ENCODE measurements at regions not wholly inside any gene's neighbourhood (a gene's known extent, or its start where the extent isn't known, plus 50 kb on each side); places are given as distances from the start of the nearest gene placed in this dataset.
"Not testable (repeated sequence)": the region's sequence is repeated elsewhere in the genome, so short reads cannot be mapped to it uniquely, and the experiment has no call there.

GRCh38 chr13:38002606-38003005 lies 133.0 kb upstream of the TRPC4 start:
- no peak for DNase-seq (ENCODE audit: low spot score)

GRCh38 chr13:37997641-37998040 lies 128.1 kb upstream of the TRPC4 start:
- no peak for DNase-seq (ENCODE audit: low spot score)

GRCh38 chr13:37995092-37995491 lies 125.5 kb upstream of the TRPC4 start:
- DNase-seq (ENCODE audit: low spot score), result no peak

GRCh38 chr13:37986811-37987210 lies 117.2 kb upstream of the TRPC4 start:
- no peak for DNase-seq (ENCODE audit: low spot score)

GRCh38 chr13:37985281-37985680 lies 115.7 kb upstream of the TRPC4 start:
- no peak for DNase-seq (ENCODE audit: low spot score)

- no peak for DNase-seq (ENCODE audit: low spot score)
Measured at GRCh38 chr13:37984357-37984756, 114.8 kb upstream of the TRPC4 start.

- DNase-seq (ENCODE audit: low spot score), result no peak
Measured at GRCh38 chr13:37981932-37982331, 112.4 kb upstream of the TRPC4 start.

GRCh38 chr13:37978680-37979079 lies 109.1 kb upstream of the TRPC4 start:
- no peak for DNase-seq (ENCODE audit: low spot score)

- no peak for DNase-seq (ENCODE audit: low spot score)
Measured at GRCh38 chr13:37968555-37968954, 99.0 kb upstream of the TRPC4 start.

GRCh38 chr13:37966266-37966665 lies 96.7 kb upstream of the TRPC4 start:
- DNase-seq (ENCODE audit: low spot score), result no peak

- DNase-seq (ENCODE audit: low spot score), result peak; percentile 35
Measured at GRCh38 chr13:37960427-37960826, 90.9 kb upstream of the TRPC4 start.

GRCh38 chr13:37959284-37959683 lies 89.7 kb upstream of the TRPC4 start:
- DNase-seq (ENCODE audit: low spot score), result no peak

- DNase-seq (ENCODE audit: low spot score), result no peak
Measured at GRCh38 chr13:37956536-37956935, 87.0 kb upstream of the TRPC4 start.

GRCh38 chr13:37954597-37954996 lies 85.0 kb upstream of the TRPC4 start:
- not testable (repeated sequence) for DNase-seq (ENCODE audit: low spot score)

GRCh38 chr13:37954191-37954590 lies 84.6 kb upstream of the TRPC4 start:
- peak; percentile 2 for DNase-seq (ENCODE audit: low spot score)

GRCh38 chr13:37953696-37954095 lies 84.1 kb upstream of the TRPC4 start:
- no peak for DNase-seq (ENCODE audit: low spot score)

- DNase-seq (ENCODE audit: low spot score), result no peak
Measured at GRCh38 chr13:37950016-37950415, 80.4 kb upstream of the TRPC4 start.

GRCh38 chr13:37947419-37948140 lies 78.0 kb upstream of the TRPC4 start:
- no peak for DNase-seq (ENCODE audit: low spot score)

- DNase-seq (ENCODE audit: low spot score), result no peak
Measured at GRCh38 chr13:37945651-37946575, 76.3 kb upstream of the TRPC4 start.

- DNase-seq (ENCODE audit: low spot score), result no peak
Measured at GRCh38 chr13:37944869-37945442, 75.4 kb upstream of the TRPC4 start.

GRCh38 chr13:37944081-37944868 lies 74.7 kb upstream of the TRPC4 start:
- no peak for DNase-seq (ENCODE audit: low spot score)

- no peak for DNase-seq (ENCODE audit: low spot score)
Measured at GRCh38 chr13:37942929-37943328, 73.4 kb upstream of the TRPC4 start.

Measured in RKO (cell line).